GM12865 (cell line): ENCODE measurements at regions not wholly inside any gene's neighbourhood (a gene's known extent, or its start where the extent isn't known, plus 50 kb on each side); places are given as distances from the start of the nearest gene placed in this dataset.

Experiments
- DNase-seq: peaks from one replicate; pipeline ENCODE4 v3.0.0; 2010; ENCODE audit warnings: low read depth
- H3K4me3 ChIP-seq: 2 replicates; pipeline ENCODE4 v1.5.1; 2011; ENCODE audit warnings: mild to moderate bottlenecking, low read depth, low read length, control low read depth
- TF ChIP-seq, protein P1 (sequence below): IDR thresholded peaks from 2 replicates; pipeline ENCODE4 v1.5.1; 2011; ENCODE audit warnings: low read length, control low read depth, low read depth, inconsistent platforms; ENCODE audit not compliant: insufficient read depth; ENCODE audit errors: missing control alignments

DNA sequence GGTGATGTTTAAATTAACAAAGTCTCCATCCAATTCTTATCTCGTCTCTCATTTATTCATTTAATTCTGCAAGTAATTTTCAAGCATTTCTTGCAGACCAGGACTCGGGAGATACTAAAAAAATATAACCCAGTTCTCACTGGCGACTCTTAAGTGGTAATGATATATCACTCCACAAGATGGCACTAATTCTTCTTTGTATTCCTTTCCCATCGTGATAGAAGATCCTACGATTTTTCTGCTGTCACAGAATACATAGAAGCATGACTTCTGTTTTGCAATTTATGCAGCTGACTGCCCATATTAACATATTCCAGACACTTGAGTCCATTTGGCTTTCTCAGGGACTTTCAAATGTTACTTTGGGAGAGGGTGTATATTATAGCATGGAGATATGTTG lies 64.0 kb upstream of the FGF13 start:
- TF ChIP-seq, protein P1, sequence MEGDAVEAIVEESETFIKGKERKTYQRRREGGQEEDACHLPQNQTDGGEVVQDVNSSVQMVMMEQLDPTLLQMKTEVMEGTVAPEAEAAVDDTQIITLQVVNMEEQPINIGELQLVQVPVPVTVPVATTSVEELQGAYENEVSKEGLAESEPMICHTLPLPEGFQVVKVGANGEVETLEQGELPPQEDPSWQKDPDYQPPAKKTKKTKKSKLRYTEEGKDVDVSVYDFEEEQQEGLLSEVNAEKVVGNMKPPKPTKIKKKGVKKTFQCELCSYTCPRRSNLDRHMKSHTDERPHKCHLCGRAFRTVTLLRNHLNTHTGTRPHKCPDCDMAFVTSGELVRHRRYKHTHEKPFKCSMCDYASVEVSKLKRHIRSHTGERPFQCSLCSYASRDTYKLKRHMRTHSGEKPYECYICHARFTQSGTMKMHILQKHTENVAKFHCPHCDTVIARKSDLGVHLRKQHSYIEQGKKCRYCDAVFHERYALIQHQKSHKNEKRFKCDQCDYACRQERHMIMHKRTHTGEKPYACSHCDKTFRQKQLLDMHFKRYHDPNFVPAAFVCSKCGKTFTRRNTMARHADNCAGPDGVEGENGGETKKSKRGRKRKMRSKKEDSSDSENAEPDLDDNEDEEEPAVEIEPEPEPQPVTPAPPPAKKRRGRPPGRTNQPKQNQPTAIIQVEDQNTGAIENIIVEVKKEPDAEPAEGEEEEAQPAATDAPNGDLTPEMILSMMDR: no peak
- no peak overlapping the region for H3K4me3 ChIP-seq
- peak; percentile 3 for DNase-seq

DNA sequence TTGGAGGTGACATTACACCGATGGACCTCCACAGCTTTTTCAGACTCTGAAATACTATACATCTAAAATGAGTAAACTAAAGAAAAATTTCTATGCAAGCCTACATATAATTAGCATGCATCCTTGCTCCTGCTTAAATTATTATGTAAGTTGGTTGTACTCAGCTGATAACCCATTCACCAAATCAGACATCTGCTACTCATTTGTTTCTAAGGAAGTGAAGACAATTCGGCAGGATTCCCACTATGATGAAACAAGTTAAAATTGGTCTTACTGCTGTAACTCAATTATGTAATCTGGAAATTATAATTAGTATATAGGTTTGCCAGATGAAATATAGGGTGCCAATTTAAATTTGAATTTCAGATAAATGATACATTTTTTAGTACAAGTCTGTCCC lies 59.5 kb upstream of the FGF13 start:
- no peak for DNase-seq
- no peak overlapping the region for H3K4me3 ChIP-seq
- TF ChIP-seq, protein P1: no peak

DNA sequence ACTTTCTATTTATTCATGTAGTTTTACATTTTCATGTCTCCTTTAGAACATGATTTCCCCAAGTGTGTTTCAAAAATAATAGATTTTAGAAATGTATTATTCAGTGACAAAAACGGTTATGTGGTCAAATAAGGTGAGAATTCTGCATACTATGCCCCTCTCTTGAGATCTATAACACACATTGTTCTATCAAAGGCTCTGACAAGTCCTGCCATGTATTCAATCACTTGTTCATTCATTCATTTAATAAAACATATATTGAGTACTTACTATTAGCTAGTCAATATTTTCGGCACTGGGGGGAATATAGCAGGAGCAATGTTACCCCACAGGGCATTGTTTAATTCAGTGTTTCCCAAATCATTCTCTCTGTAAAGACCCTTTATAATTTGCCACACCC lies 58.4 kb upstream of the FGF13 start:
- DNase-seq: no peak
- no peak overlapping the region for H3K4me3 ChIP-seq
- TF ChIP-seq, protein P1: no peak

DNA sequence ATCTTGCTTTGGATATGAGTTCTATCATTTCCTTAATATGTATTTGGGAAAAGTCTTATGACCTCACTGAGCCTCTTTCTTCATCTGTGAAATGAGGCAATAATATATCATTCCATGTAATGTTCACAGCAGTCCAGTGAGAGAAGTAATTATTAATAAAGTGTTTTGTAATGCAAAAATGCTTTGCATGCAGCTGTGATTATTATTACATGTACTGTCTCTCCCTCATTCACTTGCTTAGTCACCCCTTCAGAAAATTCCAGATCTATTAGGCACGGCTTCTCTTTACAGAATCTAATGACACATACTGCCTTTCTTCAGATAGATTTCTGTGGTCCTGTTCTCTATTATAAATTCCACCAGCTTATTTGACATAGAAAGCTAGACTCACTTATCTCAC lies 53.5 kb upstream of the FGF13 start:
- TF ChIP-seq, protein P1: no peak
- H3K4me3 ChIP-seq: no peak overlapping the region
- DNase-seq: no peak

DNA sequence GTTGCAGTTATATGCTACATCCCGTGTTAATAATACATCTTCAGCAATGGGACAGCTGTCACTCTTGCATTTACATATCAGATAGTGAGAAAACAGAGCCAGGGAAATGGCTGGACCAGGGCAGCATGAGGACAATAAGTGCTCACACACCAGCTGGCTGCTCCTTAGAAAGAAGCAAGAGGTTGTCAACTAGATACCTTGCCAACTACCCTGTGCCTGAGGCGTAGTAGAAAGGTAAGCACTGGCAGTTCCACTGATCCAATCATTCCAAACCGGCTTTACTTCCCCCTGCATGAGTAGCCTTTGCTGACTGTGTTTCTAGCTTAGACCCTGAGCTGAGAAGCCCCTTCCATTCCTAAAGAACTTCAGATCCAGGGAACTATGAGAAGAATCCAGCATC lies 52.2 kb upstream of the FGF13 start:
- TF ChIP-seq, protein P1: no peak
- H3K4me3 ChIP-seq: no peak overlapping the region
- DNase-seq: no peak

DNA sequence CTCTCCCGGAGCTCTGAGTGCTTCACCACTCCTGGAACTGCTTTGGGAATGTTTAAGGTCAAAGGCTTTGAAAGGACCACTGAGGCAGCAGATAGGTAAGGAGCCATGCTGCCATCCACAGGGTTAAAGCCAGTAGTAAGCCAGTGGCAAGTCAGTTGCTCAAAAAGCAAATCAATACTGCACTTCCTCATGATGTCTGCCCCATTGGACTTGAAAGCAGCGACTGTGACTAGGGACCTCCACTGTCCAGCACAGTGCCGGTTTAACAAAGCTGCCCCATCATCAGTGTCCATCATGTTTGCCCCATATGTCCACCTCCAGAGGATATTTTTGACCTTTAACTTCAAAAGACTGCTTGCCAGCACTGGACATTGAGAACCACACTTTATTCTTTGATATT lies 49.9 kb upstream of the FGF13 start:
- DNase-seq: no peak
- no peak overlapping the region for H3K4me3 ChIP-seq
- TF ChIP-seq, protein P1: no peak
